HG03175 (cell line): ENCODE measurements at regions not wholly inside any gene's neighbourhood (a gene's known extent, or its start where the extent isn't known, plus 50 kb on each side); places are given as distances from the start of the nearest gene placed in this dataset.
"Not testable (repeated sequence)": the region's sequence is repeated elsewhere in the genome, so short reads cannot be mapped to it uniquely, and the experiment has no call there.

ENCODE experiments used
- ATAC-seq: cut with Tn5 transposase; IDR thresholded peaks from one replicate; pipeline ENCODE4 v1.9.1; 2021; ENCODE audit warnings: mild to moderate bottlenecking, moderate library complexity; ENCODE audit not compliant: unreplicated experiment

GRCh38 chr4:166153548-166153947 is 280.5 kb downstream of the TLL1 start:
- no peak for ATAC-seq

GRCh38 chr4:166162327-166162726 is 289.3 kb downstream of the TLL1 start:
- ATAC-seq: no peak

GRCh38 chr4:166165829-166166420 is 292.9 kb downstream of the TLL1 start:
- ATAC-seq: peak; percentile 97

- ATAC-seq: peak; percentile 42
These were observed 296.1 kb downstream of the TLL1 start for GRCh38 chr4:166169111-166169510.

GRCh38 chr4:166172619-166173018 is 299.6 kb downstream of the TLL1 start:
- no peak for ATAC-seq

- ATAC-seq: no peak
These were observed 301.9 kb downstream of the TLL1 start for GRCh38 chr4:166174717-166175490.

- ATAC-seq: no peak
These were observed 309.1 kb downstream of the TLL1 start for GRCh38 chr4:166182145-166182544.

GRCh38 chr4:166195101-166195500 is 322.1 kb downstream of the TLL1 start:
- no peak for ATAC-seq

- ATAC-seq: no peak
These were observed 324.1 kb downstream of the TLL1 start for GRCh38 chr4:166197166-166197565.

GRCh38 chr4:166198041-166198440 is 325.0 kb downstream of the TLL1 start:
- ATAC-seq: no peak

- ATAC-seq: no peak
These were observed 325.7 kb downstream of the TLL1 start for GRCh38 chr4:166198516-166199310.

GRCh38 chr4:166202991-166203390 is 330.0 kb downstream of the TLL1 start:
- ATAC-seq: no peak

- ATAC-seq: not testable (repeated sequence)
These were observed 339.3 kb downstream of the TLL1 start for GRCh38 chr4:166212326-166212725.

- no peak for ATAC-seq
These were observed 349.2 kb downstream of the TLL1 start for GRCh38 chr4:166222271-166222670.

GRCh38 chr4:166228112-166228511 is 355.1 kb downstream of the TLL1 start:
- ATAC-seq: no peak

- ATAC-seq: no peak
These were observed 356.8 kb downstream of the TLL1 start for GRCh38 chr4:166229799-166230198.

GRCh38 chr4:166230841-166231240 is 357.8 kb downstream of the TLL1 start:
- no peak for ATAC-seq

- ATAC-seq: no peak
These were observed 366.3 kb downstream of the TLL1 start for GRCh38 chr4:166239354-166239753.

GRCh38 chr4:166252487-166253402 is 379.7 kb downstream of the TLL1 start:
- no peak for ATAC-seq

GRCh38 chr4:166257276-166257675 is 384.2 kb downstream of the TLL1 start:
- no peak for ATAC-seq

- ATAC-seq: no peak
These were observed 384.9 kb downstream of the TLL1 start for GRCh38 chr4:166257891-166258290.
